ENCODE measurements at regions not wholly inside any gene's neighbourhood (a gene's known extent, or its start where the extent isn't known, plus 50 kb on each side); places are given as distances from the start of the nearest gene placed in this dataset.

GRCh38 chr6:19432966-19433498 lies 404.1 kb upstream of the ID4 start:
- H3K4me3 ChIP-seq (replicated peaks in 1 of 2; ENCODE audit: low read depth in 2 of 2, low read length in 2 of 2), result no peak overlapping the region
- TF ChIP-seq CTCF (IDR thresholded peaks at IDR 0.05; ENCODE audit: low read depth, low read length), result no peak
- DNase-seq (ENCODE audit: low read depth in 2 of 2), result peak; percentile 20 to 24

DNA sequence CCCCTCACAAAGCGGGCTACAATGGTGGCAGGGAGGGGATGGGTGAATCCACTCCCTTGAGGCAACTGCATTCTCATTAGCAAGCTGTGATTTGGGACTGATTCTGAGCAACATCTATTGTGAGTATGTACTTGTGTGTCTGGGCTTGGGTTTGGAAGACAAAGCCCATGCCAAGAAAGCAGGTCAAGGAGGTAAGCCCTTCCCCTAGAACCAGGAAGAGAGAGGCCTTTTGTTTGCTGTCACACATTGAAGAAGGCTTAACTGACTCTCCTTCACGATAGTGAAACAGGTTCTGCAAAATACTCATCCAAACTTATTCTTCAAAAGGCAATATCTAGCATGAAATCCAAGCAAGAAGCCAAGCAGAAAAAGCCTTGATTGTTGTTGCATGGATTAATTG lies 403.1 kb upstream of the ID4 start:
- no peak for TF ChIP-seq CTCF (IDR thresholded peaks at IDR 0.05; ENCODE audit: low read depth, low read length)
- DNase-seq (ENCODE audit: low read depth in 2 of 2), result no peak

GRCh38 chr6:19435755-19436154 lies 401.4 kb upstream of the ID4 start:
- no peak for DNase-seq (ENCODE audit: low read depth in 2 of 2)
- TF ChIP-seq CTCF (IDR thresholded peaks at IDR 0.05; ENCODE audit: low read depth, low read length), result no peak
- H3K4me3 ChIP-seq (replicated peaks in 1 of 2; ENCODE audit: low read depth in 2 of 2, low read length in 2 of 2), result no peak overlapping the region

More for the DNA sequence above, 403.1 kb upstream of the ID4 start:
- no peak overlapping the region for H3K4me3 ChIP-seq (replicated peaks in 1 of 2; ENCODE audit: low read depth in 2 of 2, low read length in 2 of 2)

GRCh38 chr6:19438566-19439353 lies 398.4 kb upstream of the ID4 start:
- TF ChIP-seq CTCF (IDR thresholded peaks at IDR 0.05; ENCODE audit: low read depth, low read length), result no peak
- DNase-seq (ENCODE audit: low read depth in 2 of 2), result no peak
- H3K4me3 ChIP-seq (replicated peaks in 1 of 2; ENCODE audit: low read depth in 2 of 2, low read length in 2 of 2), result no peak overlapping the region

GRCh38 chr6:19440531-19440930 lies 396.6 kb upstream of the ID4 start:
- no peak for TF ChIP-seq CTCF (IDR thresholded peaks at IDR 0.05; ENCODE audit: low read depth, low read length)
- H3K4me3 ChIP-seq (replicated peaks in 1 of 2; ENCODE audit: low read depth in 2 of 2, low read length in 2 of 2), result no peak overlapping the region
- no peak for DNase-seq (ENCODE audit: low read depth in 2 of 2)

- no peak for TF ChIP-seq CTCF (IDR thresholded peaks at IDR 0.05; ENCODE audit: low read depth, low read length)
- no peak overlapping the region for H3K4me3 ChIP-seq (replicated peaks in 1 of 2; ENCODE audit: low read depth in 2 of 2, low read length in 2 of 2)
- no peak for DNase-seq (ENCODE audit: low read depth in 2 of 2)
Measured at GRCh38 chr6:19443411-19443810, 393.8 kb upstream of the ID4 start.

All from cardiac fibroblast (primary cell).